GM12878 (cell line): ENCODE measurements at regions not wholly inside any gene's neighbourhood (a gene's known extent, or its start where the extent isn't known, plus 50 kb on each side); places are given as distances from the start of the nearest gene placed in this dataset.

ENCODE experiments used
- BCL11A ChIP-seq: IDR thresholded peaks from 2 replicates; pipeline ENCODE4 v1.6.1; 2011; ENCODE audit warnings: low read depth, low read length
- BRCA1 ChIP-seq: IDR thresholded peaks from 2 replicates; pipeline ENCODE4 v1.6.1; 2011; ENCODE audit warnings: low read depth, low read length, improper control_type of control experiment
- CEBPB ChIP-seq, 2 experiments: fragments of 150-350 bp in 1 of 2; IDR thresholded peaks; 2 replicates each; pipeline ENCODE4 v1.6.1; 2012 to 2014; ENCODE audit warnings: low read depth in 2 of 2, low read length in 2 of 2, borderline replicate concordance in 1 of 2, inconsistent platforms in 1 of 2
- CREM ChIP-seq: IDR thresholded peaks from 2 replicates; pipeline ENCODE4 v1.6.1; 2014; ENCODE audit warnings: antibody characterized with exemption, low read depth
- DPF2 ChIP-seq: fragments of 450-650 bp; IDR thresholded peaks from 2 replicates; pipeline ENCODE4 v1.6.1; 2017; ENCODE audit warnings: mild to moderate bottlenecking
- ETV6 ChIP-seq, 2 experiments: fragments of 450-650 bp in 1 of 2; IDR thresholded peaks in 1 of 2; conservative IDR thresholded peaks in 1 of 2; 2 replicates each; pipeline ENCODE4 v1.6.1; 2014; ENCODE audit warnings: antibody characterized with exemption in 1 of 2, borderline replicate concordance in 1 of 2, low read depth in 1 of 2, mild to moderate bottlenecking in 1 of 2, moderate library complexity in 1 of 2
- IKZF1 ChIP-seq: fragments of 450-650 bp; conservative IDR thresholded peaks from 2 replicates; pipeline ENCODE4 v1.6.1; 2017; ENCODE audit warnings: antibody characterized with exemption, mild to moderate bottlenecking
- IKZF2 ChIP-seq, 2 experiments: fragments of 450-650 bp; IDR thresholded peaks; 2 replicates each; pipeline ENCODE4 v1.6.1; 2017; ENCODE audit warnings: mild to moderate bottlenecking in 2 of 2, moderate library complexity in 2 of 2
- MEF2A ChIP-seq: IDR thresholded peaks from 2 replicates; pipeline ENCODE4 v1.6.1; 2011; ENCODE audit warnings: low read depth, mild to moderate bottlenecking, low read length, moderate library complexity; ENCODE audit not compliant: insufficient read depth
- NFIC ChIP-seq: IDR thresholded peaks from 2 replicates; pipeline ENCODE4 v1.6.1; 2012; ENCODE audit warnings: low read depth, mild to moderate bottlenecking, inconsistent platforms, low read length, moderate library complexity
- PAX5 ChIP-seq: IDR thresholded peaks from 2 replicates; pipeline ENCODE4 v1.6.1; 2011; ENCODE audit warnings: low read depth, low read length, borderline replicate concordance
- PKNOX1 ChIP-seq: fragments of 450-650 bp; IDR thresholded peaks from 2 replicates; pipeline ENCODE4 v1.6.1; 2016; ENCODE audit warnings: mild to moderate bottlenecking
- SPI1 ChIP-seq: IDR thresholded peaks from 2 replicates; pipeline ENCODE4 v1.6.1; 2011; ENCODE audit warnings: low read depth, mild to moderate bottlenecking, low read length, moderate library complexity, borderline replicate concordance; ENCODE audit not compliant: insufficient read depth
- TCF7 ChIP-seq: IDR thresholded peaks from 2 replicates; pipeline ENCODE4 v1.6.1; 2014; ENCODE audit warnings: antibody characterized with exemption, borderline replicate concordance
- TF ChIP-seq, protein P1 (sequence below): IDR thresholded peaks from 2 replicates; pipeline ENCODE4 v1.6.1; 2011; ENCODE audit warnings: mild to moderate bottlenecking, low read depth, low read length, moderate library complexity; ENCODE audit not compliant: insufficient replicate concordance

DNA sequence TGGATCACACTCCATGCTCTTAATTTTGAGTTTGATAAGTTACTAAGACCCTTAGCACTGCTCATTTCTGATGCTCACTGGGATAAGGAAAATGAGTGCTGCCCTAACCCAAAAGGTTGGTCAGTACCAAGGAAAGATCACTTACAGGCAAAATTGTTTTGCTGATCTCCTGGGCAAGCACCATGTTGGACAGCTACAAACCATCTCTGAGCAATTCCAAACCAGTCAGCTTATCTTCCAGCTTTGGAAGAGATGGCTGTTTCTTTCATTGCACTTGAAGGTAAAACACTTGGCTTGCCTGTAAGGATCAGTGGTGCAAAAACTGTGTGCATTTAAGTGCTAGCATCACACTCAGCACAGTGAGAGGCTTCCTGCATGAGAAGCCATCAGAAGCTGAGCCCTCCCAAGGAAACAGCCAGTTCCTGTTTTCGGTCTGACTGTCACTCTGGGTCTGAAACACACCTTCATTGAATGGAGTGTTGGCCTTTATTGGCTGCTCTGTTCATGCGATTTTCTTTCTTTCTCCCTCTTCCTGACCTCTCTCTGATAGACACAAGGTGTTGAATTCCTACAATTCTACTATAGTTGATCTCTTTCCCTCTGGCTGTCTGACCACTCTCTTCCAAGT, 126.4 kb upstream of the GHITM start (continued):
- TF ChIP-seq, protein P1, sequence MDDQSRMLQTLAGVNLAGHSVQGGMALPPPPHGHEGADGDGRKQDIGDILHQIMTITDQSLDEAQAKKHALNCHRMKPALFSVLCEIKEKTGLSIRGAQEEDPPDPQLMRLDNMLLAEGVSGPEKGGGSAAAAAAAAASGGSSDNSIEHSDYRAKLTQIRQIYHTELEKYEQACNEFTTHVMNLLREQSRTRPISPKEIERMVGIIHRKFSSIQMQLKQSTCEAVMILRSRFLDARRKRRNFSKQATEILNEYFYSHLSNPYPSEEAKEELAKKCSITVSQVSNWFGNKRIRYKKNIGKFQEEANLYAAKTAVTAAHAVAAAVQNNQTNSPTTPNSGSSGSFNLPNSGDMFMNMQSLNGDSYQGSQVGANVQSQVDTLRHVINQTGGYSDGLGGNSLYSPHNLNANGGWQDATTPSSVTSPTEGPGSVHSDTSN: peak; percentile 69
- no peak for TF ChIP-seq ETV6 (conservative IDR thresholded peaks at IDR 0.05 in 1 of 2, IDR thresholded peaks at IDR 0.05 in 1 of 2; ENCODE audit: borderline replicate concordance in 1 of 2, low read depth in 1 of 2)
- peak in 1 of 2 experiments; percentile 33; a peak in 1 of 4 replicates for TF ChIP-seq IKZF2 (IDR thresholded peaks at IDR 0.05)
- no peak for TF ChIP-seq CEBPB (IDR thresholded peaks at IDR 0.05; ENCODE audit: borderline replicate concordance in 1 of 2, low read depth in 2 of 2, low read length in 2 of 2)
- no peak for TF ChIP-seq BRCA1
- TF ChIP-seq TCF7: no peak
- TF ChIP-seq IKZF1: peak; percentile 17; the same call in 1 of the 2 replicates
- no peak for TF ChIP-seq CREM
- TF ChIP-seq NFIC: no peak
- peak; percentile 79 for TF ChIP-seq PKNOX1
- TF ChIP-seq MEF2A: no peak
- 0 out of 2 replicates have a peak, but pooled peaks have one; percentile 28 for TF ChIP-seq PAX5
- TF ChIP-seq BCL11A: 0 out of 2 replicates have a peak, but pooled peaks have one; percentile 18
- peak; percentile 97 for TF ChIP-seq SPI1
- 0 out of 2 replicates have a peak, but pooled peaks have one; percentile 33 for TF ChIP-seq DPF2
